GM21526 (cell line): ENCODE measurements at regions not wholly inside any gene's neighbourhood (a gene's known extent, or its start where the extent isn't known, plus 50 kb on each side); places are given as distances from the start of the nearest gene placed in this dataset.

Source experiments
- ATAC-seq: cut with Tn5 transposase; IDR thresholded peaks from one replicate; pipeline ENCODE4 v1.9.1; 2021; ENCODE audit warnings: moderate library complexity; ENCODE audit not compliant: unreplicated experiment, low FRiP score

- ATAC-seq: no peak
Measured at GRCh38 chr11:26021017-26021416, 310.9 kb upstream of the ANO3 start.

- ATAC-seq: no peak
Measured at GRCh38 chr11:26023057-26023456, 308.9 kb upstream of the ANO3 start.

GRCh38 chr11:26025676-26026075 is 306.3 kb upstream of the ANO3 start:
- ATAC-seq: no peak

- no peak for ATAC-seq
Measured at GRCh38 chr11:26026078-26026477, 305.9 kb upstream of the ANO3 start.

GRCh38 chr11:26027887-26028286 is 304.0 kb upstream of the ANO3 start:
- no peak for ATAC-seq

GRCh38 chr11:26028393-26028911 is 303.5 kb upstream of the ANO3 start:
- ATAC-seq: no peak

GRCh38 chr11:26030399-26030798 is 301.5 kb upstream of the ANO3 start:
- ATAC-seq: no peak

GRCh38 chr11:26032241-26032640 is 299.7 kb upstream of the ANO3 start:
- ATAC-seq: no peak

GRCh38 chr11:26035696-26036095 is 296.2 kb upstream of the ANO3 start:
- ATAC-seq: no peak

GRCh38 chr11:26037716-26038115 is 294.2 kb upstream of the ANO3 start:
- ATAC-seq: peak; percentile 66

GRCh38 chr11:26040339-26040738 is 291.6 kb upstream of the ANO3 start:
- no peak for ATAC-seq

GRCh38 chr11:26042113-26042512 is 289.8 kb upstream of the ANO3 start:
- ATAC-seq: no peak

- ATAC-seq: no peak
Measured at GRCh38 chr11:26043665-26044064, 288.3 kb upstream of the ANO3 start.

GRCh38 chr11:26044389-26044788 is 287.5 kb upstream of the ANO3 start:
- no peak for ATAC-seq

GRCh38 chr11:26045082-26045481 is 286.8 kb upstream of the ANO3 start:
- ATAC-seq: no peak

GRCh38 chr11:26048271-26048670 is 283.7 kb upstream of the ANO3 start:
- ATAC-seq: no peak

- no peak for ATAC-seq
Measured at GRCh38 chr11:26053966-26054365, 278.0 kb upstream of the ANO3 start.

- no peak for ATAC-seq
Measured at GRCh38 chr11:26062660-26063059, 269.3 kb upstream of the ANO3 start.

GRCh38 chr11:26063915-26064314 is 268.0 kb upstream of the ANO3 start:
- ATAC-seq: no peak

GRCh38 chr11:26065944-26066343 is 266.0 kb upstream of the ANO3 start:
- ATAC-seq: no peak

- ATAC-seq: no peak
Measured at GRCh38 chr11:26070714-26071380, 261.1 kb upstream of the ANO3 start.

GRCh38 chr11:26072614-26073153 is 259.2 kb upstream of the ANO3 start:
- ATAC-seq: no peak
